Liver (tissue), 3 donors: ENCODE measurements at regions not wholly inside any gene's neighbourhood (a gene's known extent, or its start where the extent isn't known, plus 50 kb on each side); places are given as distances from the start of the nearest gene placed in this dataset.

Experiments
- ATF3 ChIP-seq: IDR thresholded peaks from 2 replicates; pipeline ENCODE4 v1.6.1; 2016; ENCODE audit warnings: antibody characterized with exemption
- CTCF ChIP-seq: fragments of 150-350 bp; IDR thresholded peaks from 2 replicates; pipeline ENCODE4 v1.5.1; 2017; ENCODE audit warnings: improper control_type of control experiment, low read depth, low read length; ENCODE audit not compliant: missing input control
- EGR1 ChIP-seq, 2 donors: IDR thresholded peaks; 2 replicates each; pipeline ENCODE4 v1.6.1; 2016 to 2018; ENCODE audit warnings: antibody characterized with exemption in 2 of 2, low read depth in 2 of 2
- FOXA1 ChIP-seq: IDR thresholded peaks from 2 replicates; pipeline ENCODE4 v1.6.1; 2016; ENCODE audit warnings: antibody characterized with exemption
- FOXA2 ChIP-seq: IDR thresholded peaks from 2 replicates; pipeline ENCODE4 v1.6.1; 2016; ENCODE audit warnings: antibody characterized with exemption
- GABPA ChIP-seq, 2 donors: IDR thresholded peaks in 1 of 2; conservative IDR thresholded peaks in 1 of 2; 2 replicates each; pipeline ENCODE4 v1.6.1; 2016; ENCODE audit warnings: antibody characterized with exemption in 2 of 2, mild to moderate bottlenecking in 1 of 2, moderate library complexity in 1 of 2
- JUND ChIP-seq, 2 donors: IDR thresholded peaks; 2 replicates each; pipeline ENCODE4 v1.6.1; 2016; ENCODE audit warnings: antibody characterized with exemption in 2 of 2
- MAX ChIP-seq: IDR thresholded peaks from 2 replicates; pipeline ENCODE4 v1.6.1; 2016; ENCODE audit warnings: antibody characterized with exemption
- RAD21 ChIP-seq, 2 donors: IDR thresholded peaks; 2 replicates each; pipeline ENCODE4 v1.6.1; 2016; ENCODE audit warnings: antibody characterized with exemption in 2 of 2, mild to moderate bottlenecking in 2 of 2
- REST ChIP-seq: IDR thresholded peaks from 2 replicates; pipeline ENCODE4 v1.6.1; 2016; ENCODE audit warnings: antibody characterized with exemption, mild to moderate bottlenecking
- SP1 ChIP-seq: IDR thresholded peaks from 2 replicates; pipeline ENCODE4 v1.6.1; 2018; ENCODE audit warnings: antibody characterized with exemption, mild to moderate bottlenecking
- TAF1 ChIP-seq: conservative IDR thresholded peaks from 2 replicates; pipeline ENCODE4 v1.6.1; 2016; ENCODE audit warnings: antibody characterized with exemption, mild to moderate bottlenecking
- YY1 ChIP-seq: IDR thresholded peaks from 2 replicates; pipeline ENCODE4 v1.6.1; 2016; ENCODE audit warnings: antibody characterized with exemption, mild to moderate bottlenecking
- ZBTB33 ChIP-seq: IDR thresholded peaks from 2 replicates; pipeline ENCODE4 v1.6.1; 2016; ENCODE audit warnings: antibody characterized with exemption
- donor health status: healthy.
- donor health status: healthy.

- TF ChIP-seq MAX (no peak), FOXA2 (no peak), CTCF (no peak), RAD21 (IDR thresholded peaks at IDR 0.05) (peak in 1 of 2 donors; percentile 29), EGR1 (IDR thresholded peaks at IDR 0.05; ENCODE audit: low read depth in 2 of 2) (no peak), REST (no peak), GABPA (IDR thresholded peaks at IDR 0.05 in 1 of 2, conservative IDR thresholded peaks at IDR 0.05 in 1 of 2) (no peak), ZBTB33 (no peak), JUND (IDR thresholded peaks at IDR 0.05) (no peak), YY1 (no peak), ATF3 (no peak), TAF1 (no peak), FOXA1 (no peak), SP1 (no peak)
These were observed 138.8 kb upstream of the COPS8 start for GRCh38 chr2:236946871-236947270.
